ENCODE measurements at regions not wholly inside any gene's neighbourhood (a gene's known extent, or its start where the extent isn't known, plus 50 kb on each side); places are given as distances from the start of the nearest gene placed in this dataset.

DNA sequence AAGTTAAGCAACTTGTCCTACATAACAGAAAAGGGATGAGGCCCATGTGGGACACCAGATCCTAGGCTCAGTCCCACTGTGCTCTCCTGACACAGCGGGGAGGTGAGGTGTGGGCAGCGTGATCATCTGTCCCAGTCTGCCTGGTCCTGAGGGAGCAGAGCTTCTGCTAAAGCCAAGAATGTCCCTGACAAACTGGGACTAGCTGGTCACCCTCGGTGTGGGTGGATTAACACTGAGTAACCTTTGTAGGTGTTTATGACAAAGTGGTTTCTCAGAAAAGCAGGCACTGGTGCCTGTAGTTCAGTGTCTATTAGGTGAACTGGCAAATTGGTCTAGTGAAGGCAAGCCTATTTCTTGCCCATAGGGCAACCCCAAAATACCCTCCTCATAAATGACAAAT, 127.8 kb upstream of the HABP2 start (continued):
- TF ChIP-seq, protein P1, sequence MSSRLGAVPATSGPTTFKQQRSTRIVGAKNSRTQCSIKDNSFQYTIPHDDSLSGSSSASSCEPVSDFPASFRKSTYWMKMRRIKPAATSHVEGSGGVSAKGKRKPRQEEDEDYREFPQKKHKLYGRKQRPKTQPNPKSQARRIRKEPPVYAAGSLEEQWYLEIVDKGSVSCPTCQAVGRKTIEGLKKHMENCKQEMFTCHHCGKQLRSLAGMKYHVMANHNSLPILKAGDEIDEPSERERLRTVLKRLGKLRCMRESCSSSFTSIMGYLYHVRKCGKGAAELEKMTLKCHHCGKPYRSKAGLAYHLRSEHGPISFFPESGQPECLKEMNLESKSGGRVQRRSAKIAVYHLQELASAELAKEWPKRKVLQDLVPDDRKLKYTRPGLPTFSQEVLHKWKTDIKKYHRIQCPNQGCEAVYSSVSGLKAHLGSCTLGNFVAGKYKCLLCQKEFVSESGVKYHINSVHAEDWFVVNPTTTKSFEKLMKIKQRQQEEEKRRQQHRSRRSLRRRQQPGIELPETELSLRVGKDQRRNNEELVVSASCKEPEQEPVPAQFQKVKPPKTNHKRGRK (tag; IDR thresholded peaks at IDR 0.05) = no peak
- TF ChIP-seq VEZF1 (CRISPR knock-in tag; IDR thresholded peaks at IDR 0.05) (no peak), NR2F6 (CRISPR knock-in tag; IDR thresholded peaks at IDR 0.05) (no peak)
- TF ChIP-seq, protein P2, sequence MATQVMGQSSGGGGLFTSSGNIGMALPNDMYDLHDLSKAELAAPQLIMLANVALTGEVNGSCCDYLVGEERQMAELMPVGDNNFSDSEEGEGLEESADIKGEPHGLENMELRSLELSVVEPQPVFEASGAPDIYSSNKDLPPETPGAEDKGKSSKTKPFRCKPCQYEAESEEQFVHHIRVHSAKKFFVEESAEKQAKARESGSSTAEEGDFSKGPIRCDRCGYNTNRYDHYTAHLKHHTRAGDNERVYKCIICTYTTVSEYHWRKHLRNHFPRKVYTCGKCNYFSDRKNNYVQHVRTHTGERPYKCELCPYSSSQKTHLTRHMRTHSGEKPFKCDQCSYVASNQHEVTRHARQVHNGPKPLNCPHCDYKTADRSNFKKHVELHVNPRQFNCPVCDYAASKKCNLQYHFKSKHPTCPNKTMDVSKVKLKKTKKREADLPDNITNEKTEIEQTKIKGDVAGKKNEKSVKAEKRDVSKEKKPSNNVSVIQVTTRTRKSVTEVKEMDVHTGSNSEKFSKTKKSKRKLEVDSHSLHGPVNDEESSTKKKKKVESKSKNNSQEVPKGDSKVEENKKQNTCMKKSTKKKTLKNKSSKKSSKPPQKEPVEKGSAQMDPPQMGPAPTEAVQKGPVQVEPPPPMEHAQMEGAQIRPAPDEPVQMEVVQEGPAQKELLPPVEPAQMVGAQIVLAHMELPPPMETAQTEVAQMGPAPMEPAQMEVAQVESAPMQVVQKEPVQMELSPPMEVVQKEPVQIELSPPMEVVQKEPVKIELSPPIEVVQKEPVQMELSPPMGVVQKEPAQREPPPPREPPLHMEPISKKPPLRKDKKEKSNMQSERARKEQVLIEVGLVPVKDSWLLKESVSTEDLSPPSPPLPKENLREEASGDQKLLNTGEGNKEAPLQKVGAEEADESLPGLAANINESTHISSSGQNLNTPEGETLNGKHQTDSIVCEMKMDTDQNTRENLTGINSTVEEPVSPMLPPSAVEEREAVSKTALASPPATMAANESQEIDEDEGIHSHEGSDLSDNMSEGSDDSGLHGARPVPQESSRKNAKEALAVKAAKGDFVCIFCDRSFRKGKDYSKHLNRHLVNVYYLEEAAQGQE (IDR thresholded peaks at IDR 0.05; ENCODE audit: borderline replicate concordance) = no peak
- TF ChIP-seq, protein P2 (CRISPR knock-in tag; IDR thresholded peaks at IDR 0.05; ENCODE audit: low read depth) = no peak

Data from K562 (cell line).